ENCODE measurements at regions not wholly inside any gene's neighbourhood (a gene's known extent, or its start where the extent isn't known, plus 50 kb on each side); places are given as distances from the start of the nearest gene placed in this dataset.
"Not testable (repeated sequence)": the region's sequence is repeated elsewhere in the genome, so short reads cannot be mapped to it uniquely, and the experiment has no call there.

DNA sequence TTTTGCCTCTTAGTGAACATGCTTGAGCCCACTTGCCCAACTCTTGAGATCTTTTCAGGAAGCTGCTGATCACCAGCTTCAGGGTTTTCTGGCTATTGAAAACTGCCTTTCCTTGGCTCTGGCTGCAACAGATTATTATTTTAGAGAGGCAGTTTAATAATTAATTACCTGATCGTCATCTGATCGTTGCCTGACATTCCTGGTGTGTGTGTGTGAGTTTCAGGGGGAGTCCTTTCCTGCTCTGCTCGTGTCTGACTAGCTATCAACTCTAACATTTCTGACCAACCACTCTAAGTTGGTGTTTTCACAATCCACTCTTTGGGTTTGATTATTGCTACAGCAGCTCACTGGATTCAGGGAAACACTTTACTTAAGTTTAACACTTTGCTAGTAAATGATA is 84.3 kb upstream of the SPATA16 start:
- TF ChIP-seq, protein P1, sequence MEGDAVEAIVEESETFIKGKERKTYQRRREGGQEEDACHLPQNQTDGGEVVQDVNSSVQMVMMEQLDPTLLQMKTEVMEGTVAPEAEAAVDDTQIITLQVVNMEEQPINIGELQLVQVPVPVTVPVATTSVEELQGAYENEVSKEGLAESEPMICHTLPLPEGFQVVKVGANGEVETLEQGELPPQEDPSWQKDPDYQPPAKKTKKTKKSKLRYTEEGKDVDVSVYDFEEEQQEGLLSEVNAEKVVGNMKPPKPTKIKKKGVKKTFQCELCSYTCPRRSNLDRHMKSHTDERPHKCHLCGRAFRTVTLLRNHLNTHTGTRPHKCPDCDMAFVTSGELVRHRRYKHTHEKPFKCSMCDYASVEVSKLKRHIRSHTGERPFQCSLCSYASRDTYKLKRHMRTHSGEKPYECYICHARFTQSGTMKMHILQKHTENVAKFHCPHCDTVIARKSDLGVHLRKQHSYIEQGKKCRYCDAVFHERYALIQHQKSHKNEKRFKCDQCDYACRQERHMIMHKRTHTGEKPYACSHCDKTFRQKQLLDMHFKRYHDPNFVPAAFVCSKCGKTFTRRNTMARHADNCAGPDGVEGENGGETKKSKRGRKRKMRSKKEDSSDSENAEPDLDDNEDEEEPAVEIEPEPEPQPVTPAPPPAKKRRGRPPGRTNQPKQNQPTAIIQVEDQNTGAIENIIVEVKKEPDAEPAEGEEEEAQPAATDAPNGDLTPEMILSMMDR (IDR thresholded peaks at IDR 0.05), result no peak
- TF ChIP-seq ZFX (IDR thresholded peaks at IDR 0.05; ENCODE audit: borderline replicate concordance), result no peak
- H3K27ac ChIP-seq, result no peak overlapping the region

DNA sequence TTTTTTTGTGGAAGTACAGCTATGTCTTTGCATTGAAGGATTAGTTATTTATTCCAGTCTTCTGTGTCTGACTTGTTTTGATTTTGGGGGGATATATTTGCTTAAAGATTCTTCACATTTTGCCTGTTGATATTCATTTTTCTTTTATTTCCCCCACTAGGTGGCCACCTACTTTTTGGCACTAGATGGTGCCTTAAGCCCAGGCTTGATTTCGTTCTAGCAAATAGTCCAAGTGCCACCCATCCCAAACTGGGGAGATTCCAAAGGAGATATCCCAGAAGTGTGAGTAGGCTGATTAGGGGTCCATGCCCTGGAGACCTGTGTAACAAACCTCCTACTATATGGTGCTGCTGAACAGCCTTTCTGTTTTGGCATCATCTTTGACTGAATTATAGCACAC is 80.0 kb upstream of the SPATA16 start:
- no peak overlapping the region for H3K27ac ChIP-seq
- TF ChIP-seq, protein P1 (IDR thresholded peaks at IDR 0.05), result peak; percentile 51
- no peak for TF ChIP-seq ZFX (IDR thresholded peaks at IDR 0.05; ENCODE audit: borderline replicate concordance)

DNA sequence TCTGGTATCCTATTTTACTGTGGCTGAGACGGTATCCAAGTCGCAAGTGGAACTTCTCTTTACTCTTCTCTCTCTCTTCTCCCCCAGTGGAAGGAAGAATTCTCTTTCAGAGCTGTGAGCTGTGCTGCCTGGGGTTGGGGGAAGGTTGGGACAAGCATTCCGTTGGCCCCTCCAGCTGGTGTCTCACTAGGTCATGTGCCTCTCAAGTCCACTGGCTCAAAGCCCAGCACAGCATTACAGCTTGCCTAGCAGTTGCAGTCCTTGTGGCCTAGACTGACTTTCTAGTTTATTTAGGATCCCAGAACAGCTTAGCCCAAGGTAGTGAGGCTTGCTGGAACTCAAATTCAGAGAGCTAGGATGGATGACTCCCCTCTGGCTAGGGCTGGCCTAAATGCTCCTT is 76.1 kb upstream of the SPATA16 start:
- no peak for TF ChIP-seq ZFX (IDR thresholded peaks at IDR 0.05; ENCODE audit: borderline replicate concordance)
- TF ChIP-seq, protein P1 (IDR thresholded peaks at IDR 0.05), result no peak

DNA sequence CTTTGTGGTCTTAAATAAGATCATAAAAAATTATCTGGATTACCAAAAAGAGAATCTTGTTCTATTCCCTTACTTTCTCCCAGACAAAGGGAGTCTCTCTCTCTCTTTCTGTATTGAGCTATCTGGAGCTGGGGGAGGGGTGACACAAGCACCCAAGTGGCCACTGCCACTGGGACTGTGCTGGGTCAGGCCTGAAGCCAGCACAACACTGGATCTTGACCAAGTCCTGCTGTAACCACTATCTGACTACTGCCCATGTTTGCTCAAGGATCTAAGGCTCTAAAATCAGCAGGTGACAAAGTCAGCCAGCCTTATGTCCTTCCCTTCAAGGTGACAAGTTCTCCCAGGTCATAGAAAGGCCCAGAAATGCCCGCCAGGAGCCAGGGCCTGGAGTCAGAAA is 75.0 kb upstream of the SPATA16 start:
- TF ChIP-seq ZFX (IDR thresholded peaks at IDR 0.05; ENCODE audit: borderline replicate concordance), result no peak
- TF ChIP-seq, protein P1 (IDR thresholded peaks at IDR 0.05), result no peak

More for the DNA sequence above, 76.1 kb upstream of the SPATA16 start:
- H3K27ac ChIP-seq, result no peak overlapping the region

DNA sequence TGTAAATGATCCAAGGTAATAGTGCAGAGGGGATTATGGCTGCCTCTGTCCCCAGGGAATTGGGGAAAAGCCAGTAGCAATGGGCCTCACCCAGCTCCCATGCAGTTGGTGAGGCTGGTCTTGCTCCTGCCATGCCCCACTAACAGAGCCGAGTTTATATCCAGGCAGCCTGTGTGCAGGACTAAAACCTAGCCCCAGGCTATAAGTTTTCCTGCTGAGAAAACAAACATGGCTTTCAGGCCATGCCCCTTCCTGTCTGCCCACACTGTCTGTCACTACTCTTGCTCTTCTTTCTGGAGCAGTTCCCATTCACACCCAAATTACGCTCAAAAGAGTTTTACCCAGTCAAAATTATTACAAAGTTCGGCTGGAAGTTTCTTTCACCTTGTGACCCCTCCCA is 73.5 kb upstream of the SPATA16 start:
- H3K27ac ChIP-seq, result no peak overlapping the region
- TF ChIP-seq ZFX (IDR thresholded peaks at IDR 0.05; ENCODE audit: borderline replicate concordance), result no peak

More for the DNA sequence above, 75.0 kb upstream of the SPATA16 start:
- no peak overlapping the region for H3K27ac ChIP-seq

DNA sequence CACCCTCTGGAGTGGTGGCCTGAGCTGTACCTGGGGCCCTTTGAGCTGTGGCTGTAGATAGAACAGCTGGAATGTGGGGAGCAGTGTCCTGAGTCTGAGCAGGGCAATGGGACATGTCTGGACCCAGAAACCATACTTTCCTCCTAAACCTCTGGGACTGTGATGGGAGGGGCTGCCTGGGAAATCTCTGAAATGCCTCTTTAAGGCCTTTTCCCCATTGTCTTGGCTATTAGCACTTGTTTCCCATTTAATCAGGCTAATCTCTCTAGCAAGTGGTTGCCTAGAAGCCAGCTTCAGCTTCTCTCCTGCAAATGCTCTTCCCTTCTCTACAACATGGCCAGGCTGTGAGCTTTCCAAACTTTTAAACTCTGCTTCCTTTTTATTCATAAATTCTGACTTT is 58.5 kb upstream of the SPATA16 start:
- H3K27ac ChIP-seq, result no peak overlapping the region
- TF ChIP-seq, protein P1 (IDR thresholded peaks at IDR 0.05), result no peak
- no peak for TF ChIP-seq ZFX (IDR thresholded peaks at IDR 0.05; ENCODE audit: borderline replicate concordance)

DNA sequence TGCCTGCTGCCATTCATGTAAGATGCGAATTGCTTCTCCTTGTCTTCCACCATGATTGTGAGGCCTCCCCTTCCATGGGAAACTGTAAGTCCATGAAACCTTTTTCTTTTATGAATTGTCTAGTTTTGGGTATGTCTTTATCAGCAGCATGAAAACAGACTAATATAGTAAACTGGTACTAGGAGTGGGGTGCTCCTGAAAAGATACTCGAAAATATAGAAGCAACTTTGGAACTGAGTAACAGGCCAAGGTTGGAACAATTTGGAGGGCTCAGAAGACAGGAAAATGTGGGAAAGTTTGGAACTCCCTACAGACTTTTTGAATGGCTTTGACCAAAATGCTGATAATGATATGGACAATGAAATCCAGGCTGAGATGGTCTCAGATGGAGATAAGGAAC is 53.8 kb upstream of the SPATA16 start:
- not testable (repeated sequence) for H3K27ac ChIP-seq

DNA sequence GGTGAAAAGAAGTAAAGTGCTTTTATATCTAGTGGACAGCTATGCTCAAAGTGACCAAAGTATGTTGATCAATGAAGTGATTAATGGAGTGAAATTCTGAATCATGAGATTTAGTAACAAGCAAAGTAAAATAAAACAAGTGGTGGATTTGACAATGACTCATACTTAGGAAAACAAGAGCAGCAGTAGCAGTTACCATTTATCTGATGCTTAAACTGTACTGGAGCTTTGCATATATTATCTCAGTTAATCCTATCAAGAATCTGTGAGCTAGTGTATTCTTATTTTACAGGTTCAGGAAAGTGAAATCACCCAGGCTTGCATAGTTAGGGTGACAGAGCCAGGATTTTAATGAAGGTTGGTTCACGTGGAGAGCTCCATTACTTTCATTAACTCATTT is 50.6 kb upstream of the SPATA16 start:
- no peak overlapping the region for H3K27ac ChIP-seq
- no peak for TF ChIP-seq ZFX (IDR thresholded peaks at IDR 0.05; ENCODE audit: borderline replicate concordance)
- TF ChIP-seq, protein P1 (IDR thresholded peaks at IDR 0.05), result no peak

All from 22Rv1 (cell line).